Epithelial cell of esophagus (primary cell): ENCODE measurements at regions not wholly inside any gene's neighbourhood (a gene's known extent, or its start where the extent isn't known, plus 50 kb on each side); places are given as distances from the start of the nearest gene placed in this dataset.
"Not testable (repeated sequence)": the region's sequence is repeated elsewhere in the genome, so short reads cannot be mapped to it uniquely, and the experiment has no call there.

Experiments used
- DNase-seq: peaks from one replicate; pipeline ENCODE4 v3.0.0; 2010; ENCODE audit warnings: low read depth
- H3K4me3 ChIP-seq: 2 replicates; pipeline ENCODE4 v1.5.1; 2011; ENCODE audit warnings: mild to moderate bottlenecking, low read length, control low read depth
- TF ChIP-seq, protein P1 (sequence below): IDR thresholded peaks from 2 replicates; pipeline ENCODE4 v1.5.1; 2011; ENCODE audit warnings: low read depth, mild to moderate bottlenecking, low read length, control low read depth, inconsistent platforms; ENCODE audit not compliant: insufficient read depth; ENCODE audit errors: missing control alignments

DNA sequence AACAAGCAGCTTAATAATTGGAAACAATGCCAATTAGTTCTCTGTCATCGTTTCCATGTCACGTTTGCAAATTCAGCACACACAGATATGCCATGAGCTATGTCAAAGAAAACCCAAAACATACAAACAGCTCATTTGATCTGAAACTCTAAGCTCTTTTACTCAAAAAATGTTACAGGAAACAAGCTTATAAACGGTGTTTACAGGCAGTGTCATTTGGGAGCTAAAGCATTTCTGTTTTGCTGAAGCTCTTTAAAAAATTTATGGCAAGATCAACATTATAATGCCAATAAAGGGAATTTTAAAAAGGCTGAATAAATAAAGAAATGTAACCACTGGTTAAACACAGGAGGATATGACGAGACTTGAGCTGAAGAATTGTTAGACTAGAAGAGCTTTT is 94.0 kb upstream of the HS3ST2 start:
- TF ChIP-seq, protein P1, sequence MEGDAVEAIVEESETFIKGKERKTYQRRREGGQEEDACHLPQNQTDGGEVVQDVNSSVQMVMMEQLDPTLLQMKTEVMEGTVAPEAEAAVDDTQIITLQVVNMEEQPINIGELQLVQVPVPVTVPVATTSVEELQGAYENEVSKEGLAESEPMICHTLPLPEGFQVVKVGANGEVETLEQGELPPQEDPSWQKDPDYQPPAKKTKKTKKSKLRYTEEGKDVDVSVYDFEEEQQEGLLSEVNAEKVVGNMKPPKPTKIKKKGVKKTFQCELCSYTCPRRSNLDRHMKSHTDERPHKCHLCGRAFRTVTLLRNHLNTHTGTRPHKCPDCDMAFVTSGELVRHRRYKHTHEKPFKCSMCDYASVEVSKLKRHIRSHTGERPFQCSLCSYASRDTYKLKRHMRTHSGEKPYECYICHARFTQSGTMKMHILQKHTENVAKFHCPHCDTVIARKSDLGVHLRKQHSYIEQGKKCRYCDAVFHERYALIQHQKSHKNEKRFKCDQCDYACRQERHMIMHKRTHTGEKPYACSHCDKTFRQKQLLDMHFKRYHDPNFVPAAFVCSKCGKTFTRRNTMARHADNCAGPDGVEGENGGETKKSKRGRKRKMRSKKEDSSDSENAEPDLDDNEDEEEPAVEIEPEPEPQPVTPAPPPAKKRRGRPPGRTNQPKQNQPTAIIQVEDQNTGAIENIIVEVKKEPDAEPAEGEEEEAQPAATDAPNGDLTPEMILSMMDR = no peak
- DNase-seq = no peak
- H3K4me3 ChIP-seq = no peak overlapping the region

DNA sequence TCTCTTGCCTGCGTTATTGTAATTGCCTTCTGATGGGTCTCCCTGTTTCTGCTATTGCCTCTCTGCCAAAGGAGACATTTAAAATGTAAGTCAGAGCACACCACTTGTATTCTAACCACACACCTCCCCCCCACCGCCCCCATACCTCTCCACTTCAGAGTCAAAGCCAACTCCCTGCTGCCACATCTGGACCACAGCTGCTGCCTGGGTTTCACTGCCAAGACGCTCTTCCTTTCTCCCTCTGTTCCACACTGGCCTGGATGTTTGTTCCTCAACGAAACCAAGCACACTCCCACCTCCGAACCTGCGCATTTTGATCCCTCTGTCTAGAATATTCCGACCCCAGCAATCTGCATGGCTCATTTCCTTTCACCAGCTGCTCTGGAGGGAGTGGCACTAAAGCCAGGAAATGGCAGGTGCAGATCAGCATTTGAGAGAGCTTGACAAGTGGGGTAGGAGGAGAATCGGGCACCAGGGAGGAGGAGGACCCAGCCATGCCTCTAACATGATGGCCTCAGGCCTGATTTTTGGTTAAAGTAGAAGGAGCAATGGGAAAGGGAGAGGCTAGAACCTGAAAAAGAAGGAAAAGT is 92.4 kb upstream of the HS3ST2 start:
- TF ChIP-seq, protein P1 = no peak
- DNase-seq = no peak
- no peak overlapping the region for H3K4me3 ChIP-seq

DNA sequence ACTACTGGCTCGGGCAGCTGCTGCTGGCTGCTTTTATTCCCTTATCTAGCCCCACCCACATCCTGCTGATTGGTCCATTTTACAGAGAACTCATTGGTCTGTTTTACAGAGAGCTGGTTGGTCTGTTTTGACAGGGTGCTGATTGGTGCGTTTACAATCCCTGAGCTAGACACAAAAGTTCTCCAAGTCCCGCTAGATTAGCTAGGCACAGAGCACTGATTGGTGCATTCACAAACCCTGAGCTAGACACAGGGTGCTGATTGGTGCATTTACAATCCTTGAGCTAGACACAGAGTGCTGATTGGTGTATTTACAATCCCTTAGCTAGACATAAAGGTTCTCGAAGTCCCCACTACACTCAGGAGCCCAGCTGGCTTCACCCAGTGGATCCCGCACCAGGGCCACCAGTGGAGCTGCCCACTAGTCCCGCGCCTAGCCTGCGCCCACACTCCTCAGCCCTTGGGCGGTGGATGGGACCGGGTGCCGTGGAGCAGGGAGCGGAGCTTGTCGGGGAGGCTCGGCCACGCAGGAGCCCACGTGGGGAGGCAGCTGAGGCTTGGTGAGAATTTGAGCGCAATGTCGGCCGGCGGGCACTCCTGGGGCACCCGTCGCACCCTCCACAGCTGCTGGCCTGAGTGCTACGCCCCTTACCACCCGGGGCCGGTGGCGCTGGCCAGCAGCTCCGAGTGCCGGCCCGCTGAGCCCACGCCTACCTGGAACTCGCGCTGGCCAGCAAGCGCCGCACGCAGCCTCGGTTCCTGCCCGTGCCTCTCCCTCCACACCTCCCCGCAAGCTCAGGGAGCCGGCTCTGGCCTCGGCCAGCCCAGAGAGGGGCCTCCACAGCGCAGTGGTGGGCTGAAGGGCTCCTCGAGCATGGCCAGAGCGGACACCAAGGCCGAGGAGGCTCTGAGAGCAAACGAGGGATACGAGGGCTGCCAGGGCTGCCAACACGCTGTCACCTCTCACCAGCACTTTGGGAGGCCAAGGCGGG is 91.1 kb upstream of the HS3ST2 start:
- not testable (repeated sequence) for DNase-seq, H3K4me3 ChIP-seq

DNA sequence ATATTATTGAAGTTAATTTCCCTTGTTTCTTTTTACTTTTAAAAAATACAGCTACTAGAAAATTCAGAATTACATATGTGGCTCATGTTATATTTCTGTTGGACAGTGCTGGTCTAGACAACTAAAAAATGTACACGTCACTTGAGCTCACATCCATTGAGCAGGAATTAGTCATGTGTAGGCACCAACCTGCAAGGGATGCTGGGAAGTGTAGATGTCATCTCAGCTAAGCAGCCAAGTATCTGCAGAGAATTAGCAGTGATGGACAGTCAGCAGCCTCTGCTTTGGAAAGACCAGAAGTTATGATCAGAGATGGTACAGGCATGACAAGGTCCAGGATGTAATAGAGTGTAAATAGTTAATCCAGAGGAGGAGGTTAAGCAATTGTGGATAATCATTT is 87.1 kb upstream of the HS3ST2 start:
- TF ChIP-seq, protein P1 = no peak

DNA sequence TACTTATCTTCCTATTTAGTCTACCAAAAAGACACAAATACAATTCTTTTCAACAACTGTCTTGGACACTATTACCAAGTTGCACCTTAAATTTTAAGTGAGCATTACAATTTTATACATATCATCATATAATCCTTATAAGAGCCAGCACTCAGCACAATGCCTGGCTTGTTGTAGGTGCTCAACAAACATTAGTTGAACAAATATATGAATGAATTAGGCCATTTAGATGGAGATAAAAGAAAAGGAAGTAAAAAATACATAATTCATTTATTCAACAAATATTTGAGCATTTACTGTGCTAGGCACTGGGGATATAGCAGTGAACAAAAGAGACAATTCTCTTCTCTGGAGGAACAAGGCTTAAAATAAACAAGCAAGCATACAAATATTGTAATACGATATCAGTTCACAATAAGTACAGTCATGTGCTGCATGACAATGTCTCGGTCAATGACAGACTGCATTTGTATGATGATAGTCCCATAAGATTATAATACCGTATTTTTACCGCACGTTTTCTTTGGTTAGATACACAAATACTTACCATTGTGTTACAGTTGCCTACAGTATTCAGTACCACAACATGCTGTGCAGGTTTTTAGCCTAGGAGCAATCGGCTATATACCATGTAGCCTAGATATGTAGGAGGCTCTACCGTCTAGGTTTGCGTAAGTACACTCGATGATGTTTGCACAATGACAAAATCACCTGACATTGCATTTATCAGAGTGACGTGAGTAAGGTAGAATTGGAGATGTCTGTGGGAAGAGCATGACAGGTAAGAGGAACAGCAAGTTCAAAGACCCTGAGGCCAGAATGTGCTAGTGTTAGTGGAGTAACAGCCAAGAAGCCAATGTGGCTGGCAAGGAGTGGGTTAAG is 86.4 kb upstream of the HS3ST2 start:
- TF ChIP-seq, protein P1 = no peak
- no peak overlapping the region for H3K4me3 ChIP-seq
- peak; percentile 66 for DNase-seq

More for the DNA sequence above, 87.1 kb upstream of the HS3ST2 start:
- DNase-seq = peak; percentile 26
- H3K4me3 ChIP-seq = no peak overlapping the region

DNA sequence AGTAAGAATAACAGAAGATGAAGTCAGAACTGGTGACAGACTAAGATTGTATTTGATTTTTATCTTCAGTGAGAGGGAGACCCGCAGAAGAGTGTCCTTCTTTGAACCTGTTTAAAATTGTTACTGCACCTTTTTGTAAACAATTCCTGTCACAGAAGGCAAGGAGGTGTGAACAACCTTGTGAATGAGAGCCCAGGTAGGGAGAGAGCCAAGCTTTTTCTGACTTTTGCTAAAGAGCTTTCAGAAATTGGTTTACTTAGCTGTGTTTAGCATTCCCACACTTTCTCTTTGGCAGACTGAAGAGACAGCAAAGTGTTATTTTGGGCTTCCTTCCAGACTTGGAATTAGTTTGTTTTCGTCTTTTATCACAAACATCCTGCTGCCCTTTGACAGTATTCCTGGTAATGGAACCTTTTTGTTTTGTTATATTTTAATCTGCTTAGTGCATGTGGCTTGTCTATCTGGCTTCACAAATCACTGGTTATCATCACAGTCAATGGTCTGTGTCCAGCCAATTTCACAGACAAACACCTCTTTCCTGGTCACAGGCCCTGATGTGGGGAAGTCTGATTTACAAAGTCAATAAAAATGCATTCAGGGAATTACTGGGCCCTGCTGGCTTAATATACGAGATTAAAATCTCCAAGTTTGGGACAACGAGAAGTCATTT is 85.7 kb upstream of the HS3ST2 start:
- H3K4me3 ChIP-seq = no peak overlapping the region
- TF ChIP-seq, protein P1 = no peak
- DNase-seq = no peak

DNA sequence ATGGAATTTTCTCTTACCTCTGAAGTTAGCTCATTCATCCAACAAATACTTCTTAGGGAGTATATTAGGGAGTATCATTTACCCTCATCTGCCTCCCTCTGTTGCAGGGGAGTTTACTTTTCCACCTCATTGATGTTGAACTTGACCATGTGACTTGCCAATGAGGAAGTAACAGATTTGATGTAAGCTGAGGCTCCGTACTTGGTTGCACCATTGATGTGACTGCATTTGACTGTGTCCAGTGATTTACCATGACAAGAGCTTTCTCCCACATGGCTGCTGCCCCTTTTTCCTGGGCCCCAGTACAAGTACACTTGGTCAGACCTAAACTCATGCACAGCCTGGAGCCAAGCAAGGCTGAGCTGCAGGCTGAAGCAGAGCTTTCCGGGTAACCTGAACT is 81.6 kb upstream of the HS3ST2 start:
- DNase-seq = no peak
- TF ChIP-seq, protein P1 = no peak
- H3K4me3 ChIP-seq = no peak overlapping the region
